CD4-positive, alpha-beta T cell (primary cell): ENCODE measurements at regions not wholly inside any gene's neighbourhood (a gene's known extent, or its start where the extent isn't known, plus 50 kb on each side); places are given as distances from the start of the nearest gene placed in this dataset.

Source experiments
- ATAC-seq: fragments of 200-7000 bp; cut with Tn5 transposase; one replicate; pipeline ENCODE4 v1.10.0; 2022; ENCODE audit warnings: mild to moderate bottlenecking; ENCODE audit not compliant: poor library complexity
- CTCF ChIA-PET: fragments of 350-600 bp; sonication (Branson Sonifier 250); formaldehyde crosslinking; loops from one replicate; lab custom pipeline; 2021; ENCODE audit warnings: antibody characterized with exemption, inconsistent platforms; lab: Charles Lee
- POLR2A ChIA-PET: fragments of 350-600 bp; sonication (Branson Sonifier 250); formaldehyde crosslinking; loops from one replicate; lab custom pipeline; 2021; ENCODE audit warnings: antibody characterized with exemption, inconsistent platforms; lab: Charles Lee
- DNase-seq, 14 experiments: peaks; one replicate each; pipeline ENCODE4 v3.0.0-alpha.2; 2013 to 2020; ENCODE audit warnings: mixed read lengths in 2 of 14
- H3K27ac ChIP-seq, 2 donors: one replicate each; pipeline versions ENCODE4 v1.5.1 to v1.7.0; 2013; ENCODE audit warnings: low read length in 2 of 2, low read depth in 1 of 2, mild to moderate bottlenecking in 1 of 2
- H3K27me3 ChIP-seq, 2 experiments: 1 replicate in 1 of 2; 2 replicates in 1 of 2; pipeline versions ENCODE4 v1.6.1 to v1.7.0; 2013; ENCODE audit warnings: low read length in 2 of 2, control low read depth in 1 of 2, mild to moderate bottlenecking in 1 of 2, moderate library complexity in 1 of 2; ENCODE audit not compliant: insufficient read depth in 2 of 2, control insufficient read depth in 1 of 2
- H3K36me3 ChIP-seq: one replicate; pipeline ENCODE4 v1.6.1; 2013; ENCODE audit warnings: low read length, control low read depth; ENCODE audit not compliant: insufficient read depth
- H3K4me1 ChIP-seq: one replicate; pipeline ENCODE4 v1.6.1; 2013; ENCODE audit warnings: low read length, control low read depth; ENCODE audit not compliant: insufficient read depth
- H3K4me3 ChIP-seq: one replicate; pipeline ENCODE4 v1.5.1; 2013; ENCODE audit warnings: mild to moderate bottlenecking, low read length, moderate library complexity
- H3K9me3 ChIP-seq, 2 experiments: 1 replicate in 1 of 2; 2 replicates in 1 of 2; pipeline versions ENCODE4 v1.6.1 to v1.7.0; 2013; ENCODE audit warnings: low read length in 2 of 2, mild to moderate bottlenecking in 2 of 2, control low read depth in 1 of 2, moderate library complexity in 1 of 2; ENCODE audit not compliant: control insufficient read depth in 1 of 2, insufficient read depth in 1 of 2
- H3K27ac Mint-ChIP-seq: one replicate; pipeline ENCODE4 v1.8.0; 2020; ENCODE audit warnings: mixed read lengths
- H3K27me3 Mint-ChIP-seq: one replicate; pipeline ENCODE4 v1.8.0; 2021; ENCODE audit warnings: mixed read lengths
- H3K36me3 Mint-ChIP-seq: one replicate; pipeline ENCODE4 v1.8.0; 2021; ENCODE audit warnings: low read depth, mixed read lengths
- H3K4me1 Mint-ChIP-seq: one replicate; pipeline ENCODE4 v1.8.0; 2021; ENCODE audit warnings: low read depth, mixed read lengths
- H3K4me3 Mint-ChIP-seq: one replicate; pipeline ENCODE4 v1.8.0; 2020; ENCODE audit warnings: mild to moderate bottlenecking, mixed read lengths
- H3K9me3 Mint-ChIP-seq: one replicate; pipeline ENCODE4 v1.8.0; 2020; ENCODE audit warnings: mixed read lengths
- intact Hi-C, 2 experiments: fragments of 100-400 bp; cut with DNase I in 1 of 2; cut with micrococcal nuclease in 1 of 2; formaldehyde crosslinking; loops; one replicate each; pipeline versions ENCODE4 v1.15.1 to v1.9.0; 2023 to 2025; cut with DNase I, micrococcal nuclease
- TF ChIP-seq, protein P1 (sequence below): fragments of 200-600 bp; IDR thresholded peaks from one replicate; pipeline ENCODE4 v1.8.0; 2022; ENCODE audit warnings: antibody characterized with exemption, mild to moderate bottlenecking

DNA sequence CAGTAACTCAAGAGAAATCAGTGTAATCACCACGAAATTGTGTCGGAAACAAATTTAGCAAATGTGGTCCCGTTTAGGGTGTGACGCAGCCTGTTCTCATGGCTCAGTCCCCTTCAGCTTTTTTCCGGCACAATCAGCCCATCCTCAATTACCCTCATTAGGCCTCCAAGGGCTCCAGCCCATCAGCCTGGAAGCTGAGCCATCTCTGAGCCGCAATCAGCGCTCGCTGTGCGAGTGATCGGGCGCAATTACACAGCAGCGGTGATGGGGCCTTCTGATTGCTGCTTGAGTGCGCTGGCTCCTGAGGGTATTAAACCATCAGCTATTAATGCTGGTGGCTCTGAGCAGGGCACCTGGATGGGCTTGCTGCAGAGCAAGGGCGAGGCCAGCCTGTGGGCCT is 55.6 kb downstream of the PLXNA1 start:
- TF ChIP-seq, protein P1, sequence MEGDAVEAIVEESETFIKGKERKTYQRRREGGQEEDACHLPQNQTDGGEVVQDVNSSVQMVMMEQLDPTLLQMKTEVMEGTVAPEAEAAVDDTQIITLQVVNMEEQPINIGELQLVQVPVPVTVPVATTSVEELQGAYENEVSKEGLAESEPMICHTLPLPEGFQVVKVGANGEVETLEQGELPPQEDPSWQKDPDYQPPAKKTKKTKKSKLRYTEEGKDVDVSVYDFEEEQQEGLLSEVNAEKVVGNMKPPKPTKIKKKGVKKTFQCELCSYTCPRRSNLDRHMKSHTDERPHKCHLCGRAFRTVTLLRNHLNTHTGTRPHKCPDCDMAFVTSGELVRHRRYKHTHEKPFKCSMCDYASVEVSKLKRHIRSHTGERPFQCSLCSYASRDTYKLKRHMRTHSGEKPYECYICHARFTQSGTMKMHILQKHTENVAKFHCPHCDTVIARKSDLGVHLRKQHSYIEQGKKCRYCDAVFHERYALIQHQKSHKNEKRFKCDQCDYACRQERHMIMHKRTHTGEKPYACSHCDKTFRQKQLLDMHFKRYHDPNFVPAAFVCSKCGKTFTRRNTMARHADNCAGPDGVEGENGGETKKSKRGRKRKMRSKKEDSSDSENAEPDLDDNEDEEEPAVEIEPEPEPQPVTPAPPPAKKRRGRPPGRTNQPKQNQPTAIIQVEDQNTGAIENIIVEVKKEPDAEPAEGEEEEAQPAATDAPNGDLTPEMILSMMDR, result no peak
- no peak overlapping the region for H3K4me3 Mint-ChIP-seq
- no peaks in the 10 kb centered on the region for H3K9me3 ChIP-seq
- H3K36me3 ChIP-seq, result no peaks in the 10 kb centered on the region
- H3K27me3 ChIP-seq, result no peaks in the 10 kb centered on the region
- CTCF ChIA-PET, result no interaction called here
- H3K27ac ChIP-seq, result no peak overlapping the region
- no peaks in the 10 kb centered on the region for H3K27me3 Mint-ChIP-seq
- H3K4me1 Mint-ChIP-seq, result no peaks in the 10 kb centered on the region
- no peak for DNase-seq
- no peak overlapping the region for H3K27ac Mint-ChIP-seq
- H3K9me3 Mint-ChIP-seq, result no peaks in the 10 kb centered on the region
- peaks cover under 1% of the 10 kb centered on the region for H3K36me3 Mint-ChIP-seq
- intact Hi-C loops, result no loop called here
- no peak overlapping the region for H3K4me3 ChIP-seq
- ATAC-seq, result no peak
- no peaks in the 10 kb centered on the region for H3K4me1 ChIP-seq
- POLR2A ChIA-PET, result no interaction called here

DNA sequence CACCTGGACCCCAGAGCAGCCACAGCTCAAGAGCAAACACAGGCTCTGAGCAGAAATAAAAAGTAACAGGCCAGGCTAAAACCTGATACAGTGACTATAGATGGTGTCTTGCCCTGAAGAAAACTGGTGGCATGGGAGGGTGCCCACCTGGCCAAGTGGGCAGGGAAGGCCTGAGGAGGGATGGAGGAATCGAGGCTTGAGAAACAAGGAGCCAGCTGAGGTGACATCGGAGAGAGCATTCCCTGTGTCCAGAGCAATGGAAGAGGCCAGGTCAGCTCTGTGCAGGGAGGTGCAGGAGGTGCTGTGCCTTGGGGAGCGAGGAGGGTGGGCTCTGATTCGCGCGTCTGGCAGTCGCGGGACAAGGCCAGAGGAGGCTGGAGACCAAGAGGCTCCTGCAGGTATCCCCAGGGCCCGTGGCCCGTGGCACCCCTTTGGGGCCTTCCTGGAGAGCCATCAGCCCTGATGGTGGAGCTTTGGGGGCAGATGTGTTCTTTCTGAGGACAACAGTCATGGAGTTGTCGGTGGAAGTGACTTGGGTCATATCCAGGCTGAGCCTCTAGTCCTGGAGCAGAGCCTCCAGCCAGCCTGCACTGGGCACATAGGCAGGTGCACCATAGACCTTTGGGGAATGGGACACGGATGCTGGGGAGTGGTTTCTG is 56.1 kb downstream of the PLXNA1 start:
- Histone ChIP-seq H3K4me3 (no peak overlapping the region), H3K27me3 (peaks cover 0 to under 1% of the 10 kb centered on the region in 2 experiments), H3K9me3 (no peaks in the 10 kb centered on the region), H3K36me3 (no peaks in the 10 kb centered on the region), H3K27ac (no peak overlapping the region), H3K4me1 (no peaks in the 10 kb centered on the region)
- ChIA-PET CTCF (no interaction called here), POLR2A (no interaction called here)
- Mint-ChIP-seq H3K36me3 (no peaks in the 10 kb centered on the region), H3K4me1 (no peaks in the 10 kb centered on the region), H3K27me3 (no peaks in the 10 kb centered on the region), H3K27ac (no peak overlapping the region), H3K4me3 (no peak overlapping the region), H3K9me3 (no peaks in the 10 kb centered on the region)
- no peak for ATAC-seq
- TF ChIP-seq, protein P1, result no peak
- intact Hi-C loops, result no loop called here
- DNase-seq, result no peak

DNA sequence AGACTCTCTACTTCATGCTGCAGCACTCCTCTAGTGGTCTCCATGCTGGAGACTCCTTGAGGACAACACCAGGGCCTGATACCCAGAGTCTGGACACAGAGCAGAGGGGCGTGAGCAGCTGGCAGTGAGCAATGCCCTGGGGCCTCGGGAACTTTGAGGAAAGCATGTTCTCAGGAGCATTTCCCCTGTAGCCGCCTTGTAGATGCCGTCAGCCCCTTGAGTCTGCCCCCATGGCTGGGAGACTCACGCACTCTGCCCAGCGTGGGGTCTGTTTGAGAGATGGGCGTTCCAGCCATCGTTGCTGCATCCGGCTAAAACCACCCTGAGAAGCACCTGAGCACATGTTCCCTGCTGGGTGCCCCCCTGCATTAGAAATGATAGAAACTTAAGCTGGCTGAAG is 56.8 kb downstream of the PLXNA1 start:
- H3K27ac ChIP-seq, result no peak overlapping the region
- H3K4me1 ChIP-seq, result no peaks in the 10 kb centered on the region
- no peak overlapping the region for H3K4me3 ChIP-seq
- Mint-ChIP-seq H3K4me3 (no peak overlapping the region), H3K9me3 (no peaks in the 10 kb centered on the region), H3K27ac (no peak overlapping the region), H3K27me3 (no peaks in the 10 kb centered on the region), H3K4me1 (no peaks in the 10 kb centered on the region), H3K36me3 (no peaks in the 10 kb centered on the region)
- CTCF ChIA-PET, result no interaction called here
- ATAC-seq (no peak), DNase-seq (no peak)
- H3K27me3 ChIP-seq, result peaks cover 0 to 2% of the 10 kb centered on the region in 2 experiments
- intact Hi-C loops, result no loop called here
- TF ChIP-seq, protein P1, result no peak
- POLR2A ChIA-PET, result no interaction called here
- no peaks in the 10 kb centered on the region for H3K9me3 ChIP-seq
- no peaks in the 10 kb centered on the region for H3K36me3 ChIP-seq
